ENCODE measurements at regions not wholly inside any gene's neighbourhood (a gene's known extent, or its start where the extent isn't known, plus 50 kb on each side); places are given as distances from the start of the nearest gene placed in this dataset.

GRCh38 chrX:131918839-131919238 lies 104.3 kb upstream of the STK26 start:
- H3K4me3 Mint-ChIP-seq = no peak overlapping the region
- no peaks in the 10 kb centered on the region for H3K36me3 Mint-ChIP-seq
- H3K9me3 Mint-ChIP-seq = no peaks in the 10 kb centered on the region

GRCh38 chrX:131923614-131924250 lies 99.4 kb upstream of the STK26 start:
- DNase-seq = no peak
- Mint-ChIP-seq H3K36me3 (no peaks in the 10 kb centered on the region), H3K4me1 (no peaks in the 10 kb centered on the region), H3K27me3 (no peaks in the 10 kb centered on the region), H3K9me3 (no peaks in the 10 kb centered on the region), H3K4me3 (no peak overlapping the region), H3K27ac (no peak overlapping the region)

More at GRCh38 chrX:131918839-131919238, 104.3 kb upstream of the STK26 start:
- no peak overlapping the region for H3K27ac Mint-ChIP-seq
- no peak for DNase-seq
- no peaks in the 10 kb centered on the region for H3K4me1 Mint-ChIP-seq
- no peaks in the 10 kb centered on the region for H3K27me3 Mint-ChIP-seq

- Mint-ChIP-seq H3K27ac (no peak overlapping the region), H3K4me1 (no peaks in the 10 kb centered on the region), H3K27me3 (no peaks in the 10 kb centered on the region), H3K36me3 (no peaks in the 10 kb centered on the region), H3K4me3 (no peak overlapping the region), H3K9me3 (no peaks in the 10 kb centered on the region)
- no peak for DNase-seq
Observed at GRCh38 chrX:131938749-131939148, 84.4 kb upstream of the STK26 start.

DNA sequence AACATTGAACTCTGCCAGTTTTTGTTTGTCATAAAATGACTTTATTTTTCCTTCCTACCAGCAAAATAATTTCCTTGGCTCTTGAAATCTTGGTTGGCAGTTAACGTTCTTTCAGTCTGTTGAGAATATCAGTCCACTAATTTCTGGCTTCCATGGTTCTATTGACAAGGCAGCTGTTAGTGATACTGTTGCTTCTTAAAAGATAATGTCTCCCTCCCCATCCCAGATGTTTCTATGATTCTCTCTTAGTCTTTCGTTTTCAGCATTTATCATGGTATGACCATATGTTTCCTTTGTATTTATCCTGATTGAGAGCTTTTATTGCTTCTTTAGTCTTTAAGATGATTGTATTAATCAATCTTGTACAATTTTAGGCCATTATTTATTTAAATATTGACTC lies 81.1 kb upstream of the STK26 start:
- DNase-seq = no peak
- Mint-ChIP-seq H3K36me3 (no peaks in the 10 kb centered on the region), H3K27ac (no peak overlapping the region), H3K9me3 (no peaks in the 10 kb centered on the region), H3K4me1 (peaks cover 8% of the 10 kb centered on the region), H3K27me3 (no peaks in the 10 kb centered on the region), H3K4me3 (no peak overlapping the region)

- no peaks in the 10 kb centered on the region for H3K36me3 Mint-ChIP-seq
- H3K27ac Mint-ChIP-seq = no peak overlapping the region
- peaks cover 8% of the 10 kb centered on the region for H3K4me1 Mint-ChIP-seq
- no peaks in the 10 kb centered on the region for H3K9me3 Mint-ChIP-seq
- no peaks in the 10 kb centered on the region for H3K27me3 Mint-ChIP-seq
- H3K4me3 Mint-ChIP-seq = no peak overlapping the region
- DNase-seq = no peak
Observed at GRCh38 chrX:131944936-131945902, 77.9 kb upstream of the STK26 start.

- Mint-ChIP-seq H3K9me3 (peaks cover 3% of the 10 kb centered on the region), H3K27me3 (no peaks in the 10 kb centered on the region), H3K4me1 (peaks cover 5% of the 10 kb centered on the region), H3K27ac (no peak overlapping the region), H3K4me3 (no peak overlapping the region), H3K36me3 (peaks cover 1% of the 10 kb centered on the region)
- DNase-seq = no peak
Observed at GRCh38 chrX:131951166-131951565, 71.9 kb upstream of the STK26 start.

DNA sequence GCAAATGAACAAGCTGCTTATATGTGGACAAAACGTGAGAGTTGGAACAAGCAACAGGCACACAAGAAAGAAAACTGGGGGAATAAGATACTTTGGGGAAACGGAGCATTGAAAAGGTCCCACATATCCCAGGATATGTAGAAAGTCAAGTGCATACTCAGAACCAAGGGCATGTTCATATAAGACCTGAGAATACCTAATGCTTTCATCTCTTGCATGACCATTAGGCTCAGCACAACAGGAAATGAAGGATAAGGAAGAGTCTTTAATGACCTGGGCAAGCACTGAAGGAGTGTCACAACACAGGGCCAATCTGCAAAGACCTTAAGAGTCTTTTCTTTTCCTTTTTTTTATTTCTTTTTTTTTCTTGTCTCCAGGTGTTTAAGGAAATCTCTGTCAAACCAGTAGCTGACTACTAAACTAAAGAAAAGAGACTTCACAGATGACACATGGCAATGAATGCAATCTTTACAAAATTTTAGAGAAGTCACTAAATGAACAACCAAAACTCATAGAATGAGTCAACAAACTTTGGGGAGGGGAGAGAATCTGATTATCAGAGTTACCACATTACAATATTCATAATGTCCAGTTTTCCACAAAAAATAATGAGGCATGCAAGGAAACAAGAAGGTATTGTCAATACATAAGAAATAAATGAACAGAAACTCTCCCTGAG lies 67.9 kb upstream of the STK26 start:
- DNase-seq = no peak
- Mint-ChIP-seq H3K36me3 (peaks cover 1% of the 10 kb centered on the region), H3K4me3 (no peak overlapping the region), H3K4me1 (peaks cover 5% of the 10 kb centered on the region), H3K27me3 (no peaks in the 10 kb centered on the region), H3K27ac (no peak overlapping the region), H3K9me3 (peaks cover 3% of the 10 kb centered on the region)

DNA sequence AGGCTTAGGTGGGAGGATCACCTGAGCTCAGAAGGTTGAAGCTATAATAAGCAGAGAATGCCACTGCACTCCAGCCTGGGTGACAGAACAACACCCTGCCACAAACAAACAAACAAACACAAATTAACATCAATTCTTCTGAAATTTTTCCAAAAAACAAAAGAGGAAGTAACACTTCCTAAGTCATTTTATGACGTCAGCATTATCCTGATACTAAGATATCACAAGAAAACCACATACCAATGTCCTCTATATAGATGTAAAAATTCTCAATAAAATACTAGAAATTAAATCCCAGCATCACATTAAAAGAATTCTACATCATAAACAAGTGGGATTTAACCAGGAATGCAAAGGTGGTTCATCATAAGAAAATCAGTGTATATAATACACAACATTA lies 64.4 kb upstream of the STK26 start:
- H3K4me3 Mint-ChIP-seq = no peak overlapping the region
- H3K4me1 Mint-ChIP-seq = peaks cover 5% of the 10 kb centered on the region
- H3K36me3 Mint-ChIP-seq = peaks cover 6% of the 10 kb centered on the region
- DNase-seq = no peak
- no peaks in the 10 kb centered on the region for H3K27me3 Mint-ChIP-seq
- peaks cover 6% of the 10 kb centered on the region for H3K9me3 Mint-ChIP-seq
- H3K27ac Mint-ChIP-seq = no peak overlapping the region

GRCh38 chrX:131970347-131970746 lies 52.8 kb upstream of the STK26 start:
- H3K9me3 Mint-ChIP-seq = peaks cover 1% of the 10 kb centered on the region
- no peaks in the 10 kb centered on the region for H3K27me3 Mint-ChIP-seq
- no peak for DNase-seq
- H3K4me3 Mint-ChIP-seq = peak overlapping the region; percentile 37
- peaks cover 6% of the 10 kb centered on the region for H3K4me1 Mint-ChIP-seq
- no peaks in the 10 kb centered on the region for H3K36me3 Mint-ChIP-seq
- H3K27ac Mint-ChIP-seq = peak overlapping the region; percentile 83
